GM13976 (cell line): ENCODE measurements at regions not wholly inside any gene's neighbourhood (a gene's known extent, or its start where the extent isn't known, plus 50 kb on each side); places are given as distances from the start of the nearest gene placed in this dataset.
"Not testable (repeated sequence)": the region's sequence is repeated elsewhere in the genome, so short reads cannot be mapped to it uniquely, and the experiment has no call there.

Experiments used
- DNase-seq: peaks from one replicate; pipeline ENCODE4 v3.0.0; 2012; ENCODE audit warnings: low spot score
- CTCF ChIP-seq: IDR thresholded peaks from 2 replicates; pipeline ENCODE4 v1.5.1; 2012; ENCODE audit warnings: borderline replicate concordance, mild to moderate bottlenecking; ENCODE audit not compliant: insufficient read depth; ENCODE audit errors: extremely low read depth, missing control alignments, control extremely low read depth
- in situ Hi-C: fragments of 300-500 bp; cut with MboI; formaldehyde crosslinking; loops from one replicate; pipeline ENCODE4 v1.12.0; 2022; ENCODE audit warnings: low sequenced_read_pairs, mixed read lengths, inconsistent platforms; ENCODE audit not compliant: unreplicated experiment

GRCh38 chr19:34577531-34578101 is 96.1 kb downstream of the WTIP start:
- TF ChIP-seq CTCF: no peak
- in situ Hi-C loops: no loop called here
- no peak for DNase-seq

- TF ChIP-seq CTCF: no peak
- in situ Hi-C loops: no loop called here
- DNase-seq: no peak
Measured at GRCh38 chr19:34577056-34577455, 95.5 kb downstream of the WTIP start.

GRCh38 chr19:34576292-34576691 is 94.7 kb downstream of the WTIP start:
- in situ Hi-C loops: no loop called here
- DNase-seq: no peak
- no peak for TF ChIP-seq CTCF

- in situ Hi-C loops: no loop called here
- no peak for TF ChIP-seq CTCF
- DNase-seq: no peak
Measured at GRCh38 chr19:34575206-34575605, 93.6 kb downstream of the WTIP start.

GRCh38 chr19:34574704-34575103 is 93.1 kb downstream of the WTIP start:
- in situ Hi-C loops: no loop called here
- DNase-seq: no peak
- no peak for TF ChIP-seq CTCF

GRCh38 chr19:34573226-34573864 is 91.8 kb downstream of the WTIP start:
- in situ Hi-C loops: no loop called here
- DNase-seq: no peak
- TF ChIP-seq CTCF: no peak

- in situ Hi-C loops, DNase-seq: not testable (repeated sequence)
Measured at GRCh38 chr19:34570140-34570539, 88.6 kb downstream of the WTIP start.

GRCh38 chr19:34562344-34562743 is 80.8 kb downstream of the WTIP start:
- in situ Hi-C loops: not testable (repeated sequence)

More at GRCh38 chr19:34562344-34562743, 80.8 kb downstream of the WTIP start:
- not testable (repeated sequence) for DNase-seq
